ENCODE measurements at regions not wholly inside any gene's neighbourhood (a gene's known extent, or its start where the extent isn't known, plus 50 kb on each side); places are given as distances from the start of the nearest gene placed in this dataset.

DNA sequence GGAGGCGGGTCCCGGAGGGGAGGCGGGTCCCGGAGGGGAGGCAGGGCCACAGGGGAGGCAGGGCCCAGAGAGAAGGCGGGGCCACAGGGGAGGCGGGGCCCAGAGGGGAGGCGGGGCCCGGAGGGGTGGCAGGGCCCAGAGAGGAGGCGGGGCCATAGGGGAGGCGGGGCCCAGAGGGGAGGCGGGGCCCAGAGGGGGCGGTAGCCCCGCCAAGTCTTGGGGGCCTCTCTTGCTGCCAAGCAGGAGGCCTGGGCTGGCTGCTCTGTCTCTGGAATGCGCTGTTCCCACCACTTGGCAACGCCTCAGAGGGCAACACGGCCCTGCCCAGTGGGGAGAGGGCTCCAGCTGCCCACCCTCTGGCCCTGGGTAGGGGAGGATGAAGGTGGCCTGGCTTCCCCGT, 80.5 kb downstream of the YTHDF1 start:
- TF ChIP-seq, protein P1, sequence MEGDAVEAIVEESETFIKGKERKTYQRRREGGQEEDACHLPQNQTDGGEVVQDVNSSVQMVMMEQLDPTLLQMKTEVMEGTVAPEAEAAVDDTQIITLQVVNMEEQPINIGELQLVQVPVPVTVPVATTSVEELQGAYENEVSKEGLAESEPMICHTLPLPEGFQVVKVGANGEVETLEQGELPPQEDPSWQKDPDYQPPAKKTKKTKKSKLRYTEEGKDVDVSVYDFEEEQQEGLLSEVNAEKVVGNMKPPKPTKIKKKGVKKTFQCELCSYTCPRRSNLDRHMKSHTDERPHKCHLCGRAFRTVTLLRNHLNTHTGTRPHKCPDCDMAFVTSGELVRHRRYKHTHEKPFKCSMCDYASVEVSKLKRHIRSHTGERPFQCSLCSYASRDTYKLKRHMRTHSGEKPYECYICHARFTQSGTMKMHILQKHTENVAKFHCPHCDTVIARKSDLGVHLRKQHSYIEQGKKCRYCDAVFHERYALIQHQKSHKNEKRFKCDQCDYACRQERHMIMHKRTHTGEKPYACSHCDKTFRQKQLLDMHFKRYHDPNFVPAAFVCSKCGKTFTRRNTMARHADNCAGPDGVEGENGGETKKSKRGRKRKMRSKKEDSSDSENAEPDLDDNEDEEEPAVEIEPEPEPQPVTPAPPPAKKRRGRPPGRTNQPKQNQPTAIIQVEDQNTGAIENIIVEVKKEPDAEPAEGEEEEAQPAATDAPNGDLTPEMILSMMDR (IDR thresholded peaks at IDR 0.05), result no peak
- TF ChIP-seq ZFX (IDR thresholded peaks at IDR 0.05; ENCODE audit: borderline replicate concordance), result no peak

Measured in 22Rv1 (cell line).